Vagina (tissue), 2 donors: ENCODE measurements at regions not wholly inside any gene's neighbourhood (a gene's known extent, or its start where the extent isn't known, plus 50 kb on each side); places are given as distances from the start of the nearest gene placed in this dataset.

Experiments used
- DNase-seq, 2 donors: peaks; one replicate each; pipeline ENCODE4 v3.0.0-alpha.2; 2017; ENCODE audit errors: extremely low spot score in 2 of 2
- H3K27ac ChIP-seq: fragments of 200-600 bp; sonication (generic); one replicate; pipeline ENCODE4 v1.5.1; 2019
- H3K27me3 ChIP-seq: fragments of 200-600 bp; sonication (generic); one replicate; pipeline ENCODE4 v1.5.1; 2019
- H3K36me3 ChIP-seq, 2 donors: fragments of 200-600 bp; sonication (generic); one replicate each; pipeline ENCODE4 v1.5.1; 2017 to 2019
- H3K4me1 ChIP-seq: fragments of 200-600 bp; sonication (generic); one replicate; pipeline ENCODE4 v1.5.1; 2019
- H3K4me3 ChIP-seq, 2 donors: fragments of 200-600 bp; sonication (generic); 1 replicate in 1 of 2; 2 replicates in 1 of 2; pipeline ENCODE4 v1.5.1; 2016 to 2019
- H3K9me3 ChIP-seq: fragments of 200-600 bp; sonication (generic); one replicate; pipeline ENCODE4 v1.5.1; 2019
- CTCF ChIP-seq, 3 experiments: fragments of 450-650 bp in 2 of 3; fragments of 200-600 bp in 1 of 3; sonication (generic) in 1 of 3; IDR thresholded peaks; one replicate each; pipeline ENCODE4 v1.5.1; 2017 to 2019; ENCODE audit warnings: antibody characterized with exemption in 3 of 3, mild to moderate bottlenecking in 2 of 3, moderate library complexity in 2 of 3
- POLR2A ChIP-seq, 2 donors: fragments of 450-650 bp; IDR thresholded peaks; one replicate each; pipeline ENCODE4 v1.6.1; 2017; ENCODE audit warnings: antibody characterized with exemption in 2 of 2, mild to moderate bottlenecking in 2 of 2, moderate library complexity in 2 of 2
- POLR2AphosphoS5 ChIP-seq, 2 donors: sonication (generic); formaldehyde crosslinking; IDR thresholded peaks; one replicate each; pipeline ENCODE4 v1.9.0; 2017; ENCODE audit warnings: antibody characterized with exemption in 2 of 2, mild to moderate bottlenecking in 2 of 2, low read depth in 1 of 2; ENCODE audit not compliant: insufficient read depth in 1 of 2
- intact Hi-C: fragments of 100-400 bp; cut with DNase I; formaldehyde crosslinking; loops from one replicate; pipeline ENCODE4 v1.15.1; 2023

- intact Hi-C loops = no loop called here
- no peaks in the 10 kb centered on the region for H3K36me3 ChIP-seq
- DNase-seq = no peak
- peaks cover 8% of the 10 kb centered on the region for H3K4me1 ChIP-seq
- peak overlapping the region; percentile 5 for H3K27ac ChIP-seq
- H3K4me3 ChIP-seq = no peak overlapping the region
- no peaks in the 10 kb centered on the region for H3K27me3 ChIP-seq
- TF ChIP-seq CTCF (IDR thresholded peaks at IDR 0.05) (no peak), POLR2AphosphoS5 (IDR thresholded peaks at IDR 0.05; ENCODE audit: insufficient read depth in 1 of 2, low read depth in 1 of 2) (no peak), POLR2A (IDR thresholded peaks at IDR 0.05) (no peak)
- H3K9me3 ChIP-seq = no peaks in the 10 kb centered on the region
Measured at GRCh38 chr12:108046650-108047049, 82.4 kb upstream of the WSCD2 start.

- Histone ChIP-seq H3K4me3 (no peak overlapping the region), H3K4me1 (peaks cover 8% of the 10 kb centered on the region), H3K9me3 (no peaks in the 10 kb centered on the region), H3K36me3 (no peaks in the 10 kb centered on the region), H3K27ac (peak overlapping the region; percentile 5), H3K27me3 (no peaks in the 10 kb centered on the region)
- TF ChIP-seq POLR2A (IDR thresholded peaks at IDR 0.05) (no peak), POLR2AphosphoS5 (IDR thresholded peaks at IDR 0.05; ENCODE audit: insufficient read depth in 1 of 2, low read depth in 1 of 2) (no peak), CTCF (IDR thresholded peaks at IDR 0.05) (no peak)
- no peak for DNase-seq
- intact Hi-C loops = no loop called here
Measured at GRCh38 chr12:108047071-108047550, 82.0 kb upstream of the WSCD2 start.

GRCh38 chr12:108048686-108049085 lies 80.4 kb upstream of the WSCD2 start:
- no peak for DNase-seq
- Histone ChIP-seq H3K36me3 (no peaks in the 10 kb centered on the region), H3K9me3 (no peaks in the 10 kb centered on the region), H3K27ac (no peak overlapping the region), H3K27me3 (no peaks in the 10 kb centered on the region), H3K4me1 (peaks cover 8% of the 10 kb centered on the region), H3K4me3 (no peak overlapping the region)
- intact Hi-C loops = no loop called here
- no peak for TF ChIP-seq POLR2AphosphoS5 (IDR thresholded peaks at IDR 0.05; ENCODE audit: insufficient read depth in 1 of 2, low read depth in 1 of 2)
- no peak for TF ChIP-seq CTCF (IDR thresholded peaks at IDR 0.05)
- no peak for TF ChIP-seq POLR2A (IDR thresholded peaks at IDR 0.05)

GRCh38 chr12:108050696-108051095 lies 78.4 kb upstream of the WSCD2 start:
- Histone ChIP-seq H3K27me3 (no peaks in the 10 kb centered on the region), H3K36me3 (no peaks in the 10 kb centered on the region), H3K4me1 (peaks cover 8% of the 10 kb centered on the region), H3K9me3 (no peaks in the 10 kb centered on the region), H3K27ac (no peak overlapping the region), H3K4me3 (no peak overlapping the region)
- intact Hi-C loops = no loop called here
- TF ChIP-seq POLR2AphosphoS5 (IDR thresholded peaks at IDR 0.05; ENCODE audit: insufficient read depth in 1 of 2, low read depth in 1 of 2) = no peak
- TF ChIP-seq POLR2A (IDR thresholded peaks at IDR 0.05) = no peak
- TF ChIP-seq CTCF (IDR thresholded peaks at IDR 0.05) = no peak
- DNase-seq = no peak

- no peak for DNase-seq
- no peak overlapping the region for H3K27ac ChIP-seq
- H3K27me3 ChIP-seq = no peaks in the 10 kb centered on the region
- TF ChIP-seq CTCF (IDR thresholded peaks at IDR 0.05) = no peak
- no peak for TF ChIP-seq POLR2AphosphoS5 (IDR thresholded peaks at IDR 0.05; ENCODE audit: insufficient read depth in 1 of 2, low read depth in 1 of 2)
- TF ChIP-seq POLR2A (IDR thresholded peaks at IDR 0.05) = no peak
- H3K9me3 ChIP-seq = no peaks in the 10 kb centered on the region
- intact Hi-C loops = no loop called here
- no peaks in the 10 kb centered on the region for H3K36me3 ChIP-seq
- H3K4me1 ChIP-seq = peaks cover under 1% of the 10 kb centered on the region
- no peak overlapping the region for H3K4me3 ChIP-seq
Measured at GRCh38 chr12:108052260-108052659, 76.8 kb upstream of the WSCD2 start.
